HG03095 (cell line): ENCODE measurements at regions not wholly inside any gene's neighbourhood (a gene's known extent, or its start where the extent isn't known, plus 50 kb on each side); places are given as distances from the start of the nearest gene placed in this dataset.
"Not testable (repeated sequence)": the region's sequence is repeated elsewhere in the genome, so short reads cannot be mapped to it uniquely, and the experiment has no call there.

Source experiments
- ATAC-seq: cut with Tn5 transposase; IDR thresholded peaks from one replicate; pipeline ENCODE4 v1.9.1; 2021; ENCODE audit warnings: moderate library complexity; ENCODE audit not compliant: unreplicated experiment

DNA sequence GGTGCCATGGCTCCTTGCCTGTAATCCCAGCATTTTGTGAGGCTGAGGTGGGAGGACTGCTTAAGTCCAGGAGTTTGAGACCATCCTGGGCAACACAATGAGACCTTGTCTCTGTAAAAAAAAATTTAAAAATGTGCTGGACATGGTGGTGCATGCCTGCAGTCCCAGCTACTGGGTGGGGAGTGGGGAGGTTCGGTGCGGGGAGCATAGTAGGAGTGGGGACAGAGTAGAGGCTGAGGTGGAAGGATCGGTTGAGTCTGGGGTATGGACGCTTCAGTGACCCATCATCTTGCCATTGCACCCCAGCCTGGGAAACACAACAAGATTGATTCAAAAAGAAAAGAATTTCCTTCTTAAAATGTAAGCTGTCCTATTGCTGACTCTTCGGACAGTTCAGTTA, 1490.0 kb upstream of the GBE1 start:
- ATAC-seq = no peak

DNA sequence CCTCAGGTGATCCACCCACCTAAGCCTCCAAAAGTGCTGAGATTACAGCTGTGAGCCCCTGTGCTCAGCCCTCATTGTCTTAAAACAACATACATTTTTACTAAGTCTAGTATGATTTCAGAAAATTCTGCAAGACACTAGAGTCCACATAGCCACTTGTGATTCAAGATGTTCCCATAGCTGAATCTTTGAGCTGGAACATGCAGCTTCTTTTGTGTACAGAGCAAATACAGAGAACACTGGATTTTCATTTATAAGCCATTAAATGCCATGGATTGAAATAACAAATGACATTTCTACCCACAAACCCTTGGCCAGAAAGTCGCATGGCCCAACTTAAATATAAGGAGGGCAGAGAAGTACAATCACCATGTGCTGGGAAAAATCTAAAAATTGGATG, 1489.2 kb upstream of the GBE1 start:
- ATAC-seq = no peak

DNA sequence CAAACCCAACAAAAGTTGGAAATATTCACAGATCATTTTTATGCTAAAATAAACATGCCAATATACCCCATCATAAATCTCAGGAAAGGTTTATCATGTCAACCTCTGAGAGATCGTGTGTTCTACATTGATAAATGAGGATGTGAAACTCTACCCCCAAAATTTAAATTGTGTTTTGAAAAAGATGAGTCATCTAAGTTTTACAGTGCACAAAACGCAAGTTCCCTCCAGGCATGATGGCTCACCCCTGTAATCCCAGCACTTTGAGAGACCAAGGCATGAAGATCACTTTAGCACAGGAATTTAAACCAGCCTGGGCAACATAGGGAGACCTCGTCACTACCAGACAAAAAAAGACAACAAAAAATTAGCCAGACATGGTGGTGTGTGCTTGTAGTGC, 1487.0 kb upstream of the GBE1 start:
- no peak for ATAC-seq

DNA sequence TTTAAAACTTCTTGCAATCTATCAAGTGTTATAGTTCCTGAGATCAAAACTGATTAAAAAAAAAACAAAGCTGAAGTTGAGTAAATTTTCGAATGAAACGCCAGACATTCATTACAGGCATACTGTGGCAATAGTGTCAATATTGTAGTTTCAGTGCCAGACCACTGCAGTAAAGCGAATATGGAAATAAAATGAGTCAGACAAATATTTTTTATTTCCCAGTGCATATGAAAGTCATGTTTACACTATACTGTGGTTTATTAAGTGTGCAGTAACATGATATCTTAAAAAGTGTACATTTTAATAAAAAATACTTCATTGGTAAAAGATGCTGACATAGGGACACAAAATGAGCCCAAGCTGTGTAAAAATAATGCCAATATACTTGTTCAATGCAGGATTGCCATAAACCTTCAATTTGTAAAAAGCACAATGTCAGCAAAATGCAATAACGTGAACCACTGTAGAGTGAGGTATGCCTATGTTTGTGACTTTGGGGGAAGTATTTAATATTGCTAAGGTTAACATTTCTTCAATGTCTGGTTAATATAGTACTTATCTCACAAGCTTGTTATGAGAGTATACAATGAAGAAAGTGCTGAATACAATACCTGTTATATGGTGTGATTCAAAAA, 1473.9 kb upstream of the GBE1 start:
- ATAC-seq = no peak

DNA sequence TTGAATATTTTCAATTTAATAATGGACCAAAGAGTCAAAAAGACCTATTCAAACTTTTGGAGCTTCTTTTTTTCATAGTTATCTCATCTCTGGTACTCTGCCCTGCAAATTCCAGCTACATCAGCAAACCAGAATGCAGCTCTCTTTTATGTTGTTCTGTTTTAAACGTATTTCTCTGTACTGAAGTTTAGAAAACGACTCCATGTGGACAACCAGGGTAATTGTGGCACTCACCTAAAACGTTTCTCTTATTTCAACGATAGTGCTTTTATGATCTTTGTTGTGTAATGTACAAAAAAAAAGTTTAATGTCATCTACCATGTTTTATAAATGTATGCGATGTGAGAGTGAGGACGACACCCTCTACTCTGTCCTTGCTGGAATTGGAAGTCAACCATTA, 1472.3 kb upstream of the GBE1 start:
- ATAC-seq = no peak

DNA sequence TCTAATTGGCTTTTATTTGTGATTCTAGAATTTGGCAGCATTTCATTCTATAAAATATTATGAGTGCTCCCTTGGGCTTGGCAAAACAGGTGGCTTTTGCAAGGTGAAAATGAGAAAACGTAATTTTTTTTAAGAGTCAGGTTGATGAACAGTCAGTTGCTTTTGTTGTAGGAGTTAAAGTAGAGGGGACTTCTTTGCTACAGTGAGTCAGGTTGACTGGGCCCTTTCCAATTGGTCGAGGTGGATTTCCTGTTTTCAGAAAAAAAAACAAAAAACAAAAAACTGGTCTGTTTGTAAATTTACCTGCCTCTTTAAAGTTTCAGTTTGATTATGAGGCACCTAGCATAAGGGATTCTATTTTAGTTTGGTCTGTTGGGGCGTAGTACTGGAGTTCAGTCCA, 1469.4 kb upstream of the GBE1 start:
- ATAC-seq = no peak

DNA sequence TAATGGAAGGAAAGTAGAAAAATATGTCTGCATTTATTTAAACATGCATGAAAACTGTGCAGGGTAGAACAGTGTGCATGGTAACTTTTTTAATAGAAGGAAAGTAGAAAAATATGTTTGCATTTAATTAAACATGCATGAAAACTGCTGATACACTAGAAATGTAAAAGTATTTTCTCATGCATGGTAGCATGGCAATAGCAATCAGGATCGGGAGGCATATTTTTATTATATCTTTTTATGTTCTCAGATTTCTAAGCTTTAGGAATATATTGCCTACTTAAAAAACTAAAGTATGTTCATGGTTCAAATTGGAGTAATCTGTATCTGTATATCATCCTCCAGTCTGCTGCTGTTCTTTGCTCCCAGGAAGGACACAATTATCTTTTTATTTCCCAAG, 1468.9 kb upstream of the GBE1 start:
- no peak for ATAC-seq

DNA sequence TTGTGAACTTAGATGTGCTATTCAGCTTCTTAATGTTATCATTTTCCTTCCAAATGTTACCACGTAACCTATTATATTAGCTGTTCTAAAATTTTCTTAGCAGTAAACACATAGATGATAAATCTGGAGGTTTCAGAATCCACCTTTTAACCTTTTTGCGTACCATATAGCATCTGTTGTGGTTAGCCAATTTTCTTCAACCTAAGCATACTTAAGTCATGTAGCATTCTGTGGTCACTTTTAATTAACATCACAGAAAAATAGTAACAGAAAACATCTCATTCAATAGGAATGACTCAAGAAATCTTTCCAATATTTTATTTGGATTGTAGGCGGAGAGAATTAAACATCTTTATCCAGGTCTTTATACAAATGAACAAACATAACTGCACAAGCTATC, 1465.3 kb upstream of the GBE1 start:
- ATAC-seq = no peak

DNA sequence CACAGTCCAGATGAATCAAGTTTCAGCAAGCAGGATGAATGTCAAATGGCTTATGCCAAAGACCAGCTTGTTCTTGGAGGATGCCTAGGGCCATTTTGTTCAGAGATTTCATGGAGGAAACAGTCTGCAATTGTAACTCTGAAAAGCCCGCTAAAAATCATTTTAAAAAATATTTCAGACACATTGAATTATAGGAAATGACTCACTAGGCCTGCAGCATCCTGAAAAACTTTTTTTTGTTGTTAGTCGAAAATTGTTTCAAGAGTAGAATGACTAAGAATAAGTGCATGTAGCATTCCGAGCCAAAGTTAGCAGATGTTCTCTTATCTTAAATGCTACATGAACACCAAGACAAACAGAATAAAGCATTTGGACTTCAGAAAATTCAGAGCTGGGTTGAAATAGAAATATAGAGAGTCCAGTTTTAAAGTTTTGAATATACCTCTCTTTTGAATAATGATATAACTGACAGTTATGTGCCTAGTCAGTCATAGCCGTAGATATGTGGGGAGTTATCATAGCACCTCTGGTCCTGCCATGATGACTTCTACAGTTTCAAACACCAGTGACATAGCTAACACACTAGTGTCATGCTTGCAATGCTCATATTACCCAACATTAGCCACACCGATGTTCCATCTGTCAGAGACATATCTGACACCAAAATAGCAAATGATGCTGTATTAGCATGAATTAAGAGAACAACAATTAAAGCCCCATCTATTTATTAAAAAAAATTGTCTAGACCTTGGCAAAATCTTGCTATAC, 1462.8 kb upstream of the GBE1 start:
- ATAC-seq = no peak

DNA sequence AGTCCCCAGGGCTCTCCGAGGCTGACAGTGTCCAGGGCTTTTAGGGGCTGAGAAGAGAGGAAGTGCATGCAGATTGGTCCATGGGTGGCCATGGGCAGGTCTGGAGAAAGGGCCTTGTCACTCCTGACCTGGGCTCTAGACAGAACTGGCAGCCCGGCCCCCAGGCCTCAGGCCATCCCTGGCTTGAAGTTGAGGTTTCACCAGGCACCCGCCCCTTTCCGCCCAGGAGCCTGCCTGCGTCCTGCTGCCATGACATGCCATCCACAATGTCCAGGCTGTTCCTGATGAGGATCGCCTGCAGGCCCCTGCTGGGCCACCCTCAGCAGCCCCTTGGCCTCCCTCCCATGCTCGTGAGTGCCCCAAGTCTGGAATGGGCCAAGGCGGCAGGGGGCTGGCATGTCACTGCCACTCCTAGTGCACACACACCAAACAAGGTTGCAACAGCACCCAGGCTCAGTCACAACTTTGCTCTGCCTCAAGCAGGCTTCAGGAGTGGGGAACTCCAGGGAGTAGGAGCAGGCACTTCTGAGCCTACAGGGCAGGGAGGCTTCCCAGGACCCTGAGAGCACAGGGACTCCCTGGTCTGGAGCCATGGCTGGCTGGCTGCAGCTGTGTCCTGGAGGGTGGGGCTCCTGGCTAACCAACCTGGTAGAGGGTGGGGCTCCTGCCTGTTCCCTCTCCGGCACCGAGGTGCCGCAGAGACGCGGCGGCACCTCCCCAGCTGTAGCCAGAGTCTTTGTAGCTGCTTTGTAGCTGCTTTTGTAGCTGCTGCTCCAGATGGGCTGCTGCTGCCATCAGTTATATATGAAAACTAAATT, 1457.1 kb upstream of the GBE1 start:
- ATAC-seq = no peak

DNA sequence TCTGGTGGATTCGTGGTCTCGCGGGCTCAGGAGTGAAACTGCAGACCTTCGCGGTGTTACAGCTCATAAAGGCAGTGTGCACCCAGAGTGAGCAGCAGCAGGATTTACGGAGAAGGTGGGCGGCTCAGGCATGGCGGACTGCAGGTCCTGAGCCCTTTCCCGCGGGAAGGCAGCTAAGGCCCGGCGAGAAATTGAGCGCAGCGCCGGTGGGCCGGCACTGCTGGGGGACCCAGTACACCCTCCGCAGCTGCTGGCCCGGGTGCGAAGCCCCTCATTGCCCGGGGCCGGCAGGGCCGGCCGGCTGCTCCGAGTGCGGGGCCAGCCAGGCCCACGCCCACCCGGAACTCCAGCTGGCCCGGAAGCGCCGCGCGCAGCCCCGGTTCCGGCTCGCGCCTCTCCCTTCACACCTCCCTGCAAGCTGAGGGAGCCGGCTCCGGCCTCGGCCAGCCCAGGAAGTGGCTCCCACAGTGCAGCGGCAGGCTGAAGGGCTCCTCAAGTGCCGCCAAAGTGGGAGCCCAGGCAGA, 1456.2 kb upstream of the GBE1 start:
- ATAC-seq = not testable (repeated sequence)

DNA sequence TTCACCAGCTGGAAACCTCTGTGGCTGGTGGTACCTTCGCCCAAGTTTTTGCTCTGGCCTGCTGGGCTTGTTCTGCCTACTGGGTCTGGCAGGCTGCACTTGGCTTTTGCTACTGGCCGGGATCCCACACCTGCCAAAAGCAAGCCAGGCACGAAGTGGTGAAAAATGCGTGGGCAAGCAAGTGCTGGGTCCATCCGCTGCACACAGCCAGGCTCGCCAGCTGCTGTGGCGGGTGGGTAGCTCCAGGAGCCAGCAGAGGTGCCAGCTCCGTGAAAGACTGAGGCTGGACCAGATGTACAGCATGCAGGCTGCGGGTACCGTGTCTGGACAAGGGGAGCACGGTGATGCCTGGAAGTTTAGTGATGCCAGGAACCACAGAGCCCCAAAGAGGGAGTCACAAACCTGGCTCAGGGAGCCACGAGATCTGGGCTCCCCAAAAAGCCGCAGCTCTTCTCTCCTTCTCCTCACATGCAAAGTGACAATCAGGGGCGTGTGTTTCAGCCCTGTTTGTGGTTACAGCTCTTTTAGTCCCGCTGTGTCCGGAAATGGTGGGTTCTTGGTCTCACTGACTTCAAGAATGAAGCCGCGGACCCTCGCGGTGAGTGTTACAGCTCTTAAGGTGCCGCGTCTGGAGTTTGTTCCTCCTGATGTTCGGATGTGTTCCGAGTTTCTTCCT, 1455.6 kb upstream of the GBE1 start:
- no peak for ATAC-seq

DNA sequence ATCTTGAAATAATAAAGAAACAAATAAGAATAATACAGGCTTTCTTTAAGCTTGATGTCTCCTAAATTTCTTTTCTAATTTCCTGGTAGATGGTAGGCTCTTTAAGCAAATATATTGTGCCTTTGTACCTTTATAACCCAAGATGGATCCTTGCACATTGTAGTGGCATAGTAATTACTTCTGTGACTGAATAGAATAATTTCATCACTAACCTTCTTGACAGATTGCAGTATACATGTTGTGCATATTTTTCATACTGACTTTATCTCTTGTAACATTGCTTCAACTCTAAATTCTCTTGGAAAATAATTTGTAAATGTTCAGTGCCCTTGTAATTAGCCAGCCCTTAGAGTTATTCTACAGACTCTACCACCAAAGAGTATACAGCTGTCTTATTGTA, 1433.8 kb upstream of the GBE1 start:
- no peak for ATAC-seq

DNA sequence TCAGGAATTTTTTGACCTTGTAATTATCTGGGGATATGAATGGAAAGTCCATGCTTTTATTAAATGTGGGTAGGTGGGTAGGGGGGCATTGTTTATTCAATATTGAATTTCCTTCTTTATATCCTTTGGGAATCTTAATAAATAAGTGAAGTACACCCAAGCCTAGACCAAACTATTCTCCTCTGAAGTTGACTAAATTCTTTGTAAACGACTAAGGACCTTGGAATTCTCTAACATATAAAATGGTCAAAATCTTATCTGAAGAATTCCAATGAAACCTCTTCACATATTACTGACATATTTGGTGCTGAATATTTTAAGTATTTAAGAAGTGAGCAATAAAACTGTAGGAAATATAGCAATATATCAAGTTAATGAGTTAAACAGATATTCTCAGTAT, 1432.1 kb upstream of the GBE1 start:
- no peak for ATAC-seq

DNA sequence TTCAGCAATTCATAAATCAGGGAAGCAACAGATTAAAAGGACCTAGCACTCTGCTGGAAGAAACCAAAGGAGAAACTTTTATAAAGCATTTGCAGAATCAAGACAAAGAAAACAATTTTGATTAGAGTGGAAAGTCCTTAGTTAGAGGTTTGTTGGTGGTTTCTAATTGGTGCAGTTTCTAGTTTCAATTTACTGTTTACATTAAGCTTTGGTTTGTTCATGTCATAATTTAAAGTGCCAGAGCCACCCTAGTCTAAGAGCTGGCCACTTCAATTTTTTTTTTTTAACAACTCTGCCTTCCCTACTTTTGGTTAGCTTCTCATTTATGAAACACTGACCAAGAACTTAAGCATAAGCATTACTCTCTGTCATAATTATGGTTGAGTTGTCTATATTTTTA, 1428.2 kb upstream of the GBE1 start:
- ATAC-seq = no peak

DNA sequence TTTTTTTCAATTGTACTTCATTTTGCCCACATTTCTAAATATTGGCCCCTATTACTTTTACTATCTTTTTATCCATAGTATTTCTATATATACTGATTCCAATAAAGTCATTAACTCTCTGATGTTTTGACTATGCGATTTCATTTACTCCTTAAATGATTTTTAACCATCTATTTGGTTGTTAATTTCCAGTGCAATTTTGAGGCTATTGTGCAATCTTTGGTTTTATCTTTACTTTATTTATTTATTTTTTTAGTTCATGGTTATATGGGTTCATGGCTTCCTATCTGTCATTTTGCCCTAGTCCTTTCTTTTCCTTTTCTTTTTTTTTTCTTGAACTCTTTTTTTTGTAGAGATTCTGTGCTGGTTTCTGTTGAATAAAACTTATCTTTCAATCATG, 1408.0 kb upstream of the GBE1 start:
- ATAC-seq = no peak

DNA sequence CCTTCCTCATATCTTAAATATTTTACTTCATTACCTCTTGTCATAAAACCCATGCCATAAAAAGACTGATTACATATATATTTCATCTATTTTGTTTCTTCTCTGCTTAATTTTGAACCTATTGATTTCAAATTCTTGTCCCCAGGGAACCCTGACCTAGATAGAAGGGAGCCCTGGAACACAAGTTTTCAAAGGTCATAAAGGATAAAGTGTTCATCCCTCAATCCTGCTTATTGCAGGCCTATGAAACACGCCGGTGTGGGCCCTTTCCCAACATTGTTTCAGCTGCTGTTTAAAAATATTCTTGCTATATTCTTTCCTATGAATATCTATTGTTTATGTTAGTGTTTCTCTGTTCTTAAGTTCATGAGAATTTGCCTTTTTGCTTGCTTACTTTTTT, 1389.5 kb upstream of the GBE1 start:
- no peak for ATAC-seq

DNA sequence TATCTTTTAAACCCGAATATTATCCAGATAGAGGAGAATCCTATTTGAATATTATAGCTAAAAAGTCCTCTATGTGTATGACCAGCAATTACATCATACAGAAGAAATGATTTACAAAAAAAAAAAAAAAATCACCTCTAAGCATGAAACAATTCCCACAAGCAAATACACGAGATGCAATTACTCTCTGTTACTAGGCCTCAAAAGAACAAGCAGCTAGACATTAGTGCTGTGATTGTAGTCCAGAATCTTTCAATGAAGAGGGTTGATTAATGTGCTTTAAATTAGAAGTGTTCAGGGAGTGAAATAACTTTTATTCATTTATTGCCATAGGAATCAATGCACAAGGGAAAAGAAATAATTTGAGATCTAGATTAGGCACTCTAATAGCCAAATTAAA, 1379.5 kb upstream of the GBE1 start:
- no peak for ATAC-seq

DNA sequence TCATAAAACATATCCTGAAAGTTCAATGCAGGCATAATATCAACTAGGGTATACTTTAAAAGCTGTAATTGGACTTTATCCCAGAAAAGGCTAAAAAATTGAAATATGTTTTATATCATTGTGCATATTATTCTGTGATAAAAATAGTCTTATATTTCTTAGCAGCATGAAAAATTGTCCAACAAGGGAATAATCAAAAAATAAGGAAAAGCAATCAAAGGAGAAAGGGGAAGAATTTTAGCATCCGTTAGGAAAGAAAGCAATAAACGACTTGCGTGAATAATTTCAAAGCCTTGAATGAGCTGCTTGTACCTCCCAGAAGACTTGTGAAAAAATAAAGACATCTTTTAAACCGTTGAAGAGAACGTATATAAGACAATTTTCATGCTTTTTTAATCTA, 1369.8 kb upstream of the GBE1 start:
- ATAC-seq = no peak

DNA sequence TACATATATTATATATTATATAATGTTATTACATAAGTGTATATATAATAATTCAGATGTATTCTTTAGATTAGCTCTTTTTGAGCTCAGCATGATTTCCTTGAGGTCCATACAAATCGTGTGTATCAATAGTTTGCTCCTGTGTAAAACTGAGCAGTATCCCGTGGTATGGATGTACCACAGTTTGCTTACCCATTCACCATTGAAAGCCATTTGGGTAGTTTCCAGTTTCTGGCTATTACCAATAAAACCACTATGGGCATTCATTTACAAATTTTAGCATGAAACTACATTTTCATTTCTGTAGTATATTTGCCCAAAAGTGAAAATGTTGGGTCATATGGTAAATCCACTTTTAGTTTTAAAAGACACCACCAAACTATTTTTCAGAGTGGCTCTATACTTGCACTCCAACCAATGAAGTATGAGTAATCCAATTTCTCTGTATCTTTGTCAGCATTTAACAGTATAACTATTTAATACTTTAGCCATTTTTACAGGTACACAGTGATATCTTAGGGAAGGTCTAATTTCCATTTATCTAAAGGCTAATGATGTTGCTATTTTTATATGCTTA, 1361.4 kb upstream of the GBE1 start:
- ATAC-seq = no peak

DNA sequence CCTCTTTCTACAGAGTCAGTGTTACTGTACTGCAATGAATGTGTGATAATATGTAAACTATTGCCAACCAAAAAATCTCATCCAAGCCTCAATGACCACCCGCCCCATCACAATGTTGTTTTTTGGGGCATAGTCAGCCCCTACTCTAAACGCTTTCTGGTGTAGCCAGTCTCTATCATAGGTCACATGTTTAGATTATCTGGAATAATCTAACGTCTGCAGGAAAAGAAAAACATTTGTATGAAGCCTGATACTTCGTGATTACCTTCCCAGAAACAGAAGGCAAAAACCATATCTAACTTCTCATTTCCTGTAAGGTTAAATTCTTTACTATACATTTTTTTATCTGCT, 1331.8 kb upstream of the GBE1 start:
- no peak for ATAC-seq
